ENCODE measurements at regions not wholly inside any gene's neighbourhood (a gene's known extent, or its start where the extent isn't known, plus 50 kb on each side); places are given as distances from the start of the nearest gene placed in this dataset.
"Not testable (repeated sequence)": the region's sequence is repeated elsewhere in the genome, so short reads cannot be mapped to it uniquely, and the experiment has no call there.

- DNase-seq (ENCODE audit: low read depth, low spot score), result not testable (repeated sequence)
Measured at GRCh38 chr1:206359377-206359776, 110.9 kb upstream of the IKBKE start.

DNA sequence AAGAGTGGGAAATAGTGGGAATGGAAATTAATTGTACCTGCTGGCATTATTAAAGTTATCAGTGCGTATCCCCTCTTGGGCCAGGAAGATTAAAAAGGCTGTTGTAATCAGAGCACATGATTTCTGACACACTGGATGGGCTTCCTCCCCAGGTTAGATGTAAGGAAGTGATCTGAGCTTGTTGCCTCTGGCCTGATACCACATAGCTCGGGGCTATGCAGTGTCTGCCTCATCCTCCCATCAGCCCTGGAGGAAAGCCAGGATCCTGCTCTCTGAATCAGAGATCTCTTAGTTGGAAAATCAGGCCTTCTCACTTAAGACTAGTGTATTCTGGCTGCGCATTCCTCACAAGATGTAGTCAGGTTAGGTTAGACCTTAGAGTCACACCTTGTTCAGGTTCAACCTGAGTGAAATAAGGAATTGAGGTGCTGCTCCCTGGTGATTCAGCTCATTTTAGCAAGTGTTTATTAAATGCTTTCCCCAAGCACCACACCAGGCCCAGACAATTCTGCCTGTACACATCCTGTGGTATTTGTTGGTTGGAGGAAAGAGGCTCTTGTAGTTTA is 108.2 kb upstream of the IKBKE start:
- not testable (repeated sequence) for DNase-seq (ENCODE audit: low read depth, low spot score)

GRCh38 chr1:206362994-206363393 is 107.3 kb upstream of the IKBKE start:
- not testable (repeated sequence) for DNase-seq (ENCODE audit: low read depth, low spot score)

DNA sequence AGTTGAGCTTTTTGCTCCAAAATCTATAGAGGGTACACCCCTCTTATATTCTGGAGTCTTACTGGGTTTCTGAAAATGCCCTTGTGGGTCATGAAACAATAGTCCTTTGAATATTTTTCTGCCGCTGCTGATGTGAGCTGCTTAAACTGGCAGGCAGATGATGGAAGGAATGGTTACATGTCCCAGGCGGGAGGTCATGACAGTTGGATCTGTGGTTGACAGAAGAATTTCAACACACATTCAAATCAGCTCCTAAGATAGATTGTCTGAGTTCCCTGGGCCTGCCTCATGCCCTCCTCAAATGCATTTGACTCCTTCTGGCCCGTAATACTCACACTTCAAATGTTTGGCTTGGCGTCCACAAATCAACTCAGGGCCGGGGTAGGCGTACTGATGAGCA is 105.0 kb upstream of the IKBKE start:
- not testable (repeated sequence) for DNase-seq (ENCODE audit: low read depth, low spot score)

- not testable (repeated sequence) for DNase-seq (ENCODE audit: low read depth, low spot score)
Measured at GRCh38 chr1:206366131-206366530, 104.1 kb upstream of the IKBKE start.

DNA sequence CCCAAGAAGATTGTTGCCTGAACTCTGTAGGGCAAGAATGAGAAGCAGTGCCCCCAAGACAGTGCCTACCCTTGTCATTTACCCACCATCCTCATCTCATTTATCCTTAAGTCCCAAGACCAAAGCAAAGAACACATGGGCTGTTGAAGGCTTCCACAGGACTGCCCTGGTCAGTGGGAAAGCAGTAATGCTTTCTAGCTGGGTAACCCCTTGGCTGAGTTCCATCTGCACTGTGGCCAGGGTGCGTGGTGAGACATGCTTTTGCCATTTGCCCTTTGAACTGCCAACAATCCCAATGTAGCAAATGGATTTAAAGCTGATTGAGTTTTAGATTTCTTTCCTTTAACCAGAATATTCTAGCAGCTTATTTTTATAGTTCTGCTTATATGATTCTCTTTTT is 103.5 kb upstream of the IKBKE start:
- DNase-seq (ENCODE audit: low read depth, low spot score), result not testable (repeated sequence)

DNA sequence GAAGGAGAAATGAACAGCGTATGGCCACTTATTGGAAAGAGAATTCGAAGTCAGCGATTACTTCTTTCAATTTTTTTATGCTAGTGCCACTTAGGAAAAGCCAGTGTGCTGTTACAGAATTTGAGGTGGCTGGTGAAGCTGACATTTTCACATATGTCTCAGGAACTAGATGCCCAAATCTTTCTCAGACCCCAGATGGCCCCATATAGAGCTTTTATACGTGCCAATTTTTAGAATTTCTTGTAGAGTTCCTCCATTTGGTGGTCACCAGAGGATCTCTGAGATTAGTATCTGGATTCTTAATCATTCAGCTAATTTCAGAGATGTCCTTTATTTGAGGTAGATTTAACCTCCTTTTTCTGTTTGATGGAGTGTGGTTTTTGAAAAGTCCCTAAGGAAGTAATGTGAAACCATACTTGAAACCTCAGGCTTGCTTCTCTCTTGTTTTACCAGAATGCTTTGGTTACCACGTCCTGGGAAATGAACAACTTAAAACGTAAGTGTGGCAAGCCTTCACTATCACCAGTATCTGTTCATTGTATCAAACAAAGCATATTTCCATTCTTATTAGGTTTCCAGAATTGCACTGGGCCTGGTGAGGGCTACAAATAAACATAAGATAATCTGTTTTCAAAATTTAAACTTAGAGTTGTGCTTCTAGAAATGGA is 102.2 kb upstream of the IKBKE start:
- DNase-seq (ENCODE audit: low read depth, low spot score), result not testable (repeated sequence)

- DNase-seq (ENCODE audit: low read depth, low spot score), result not testable (repeated sequence)
Measured at GRCh38 chr1:206374725-206375124, 95.6 kb upstream of the IKBKE start.

DNA sequence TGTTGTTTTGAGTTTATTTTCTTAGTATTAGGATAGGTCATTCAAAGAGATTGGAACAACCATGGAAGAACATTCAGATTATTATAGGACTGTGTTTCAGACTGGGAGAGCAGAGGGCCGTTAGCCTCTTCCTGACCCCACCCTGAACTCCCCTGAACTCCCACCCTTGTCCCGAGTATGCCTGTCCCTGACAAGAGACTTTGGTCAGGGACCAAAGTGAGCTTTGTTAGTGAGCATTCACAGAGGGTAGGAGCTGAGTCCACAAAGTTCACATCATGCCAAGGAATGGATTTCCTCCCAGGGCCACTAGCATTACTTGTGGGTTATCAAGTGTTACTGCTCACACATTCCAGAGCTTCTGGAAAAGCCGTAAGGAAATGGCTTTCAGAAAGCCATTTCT is 94.7 kb upstream of the IKBKE start:
- DNase-seq (ENCODE audit: low read depth, low spot score), result not testable (repeated sequence)

GRCh38 chr1:206378506-206378905 is 91.8 kb upstream of the IKBKE start:
- not testable (repeated sequence) for DNase-seq (ENCODE audit: low read depth, low spot score)

GRCh38 chr1:206379245-206379644 is 91.0 kb upstream of the IKBKE start:
- not testable (repeated sequence) for DNase-seq (ENCODE audit: low read depth, low spot score)

GRCh38 chr1:206380163-206380790 is 90.0 kb upstream of the IKBKE start:
- peak; percentile 1 for DNase-seq (ENCODE audit: low read depth, low spot score)

- DNase-seq (ENCODE audit: low read depth, low spot score), result peak; percentile 44
Measured at GRCh38 chr1:206380791-206381610, 89.3 kb upstream of the IKBKE start.

DNA sequence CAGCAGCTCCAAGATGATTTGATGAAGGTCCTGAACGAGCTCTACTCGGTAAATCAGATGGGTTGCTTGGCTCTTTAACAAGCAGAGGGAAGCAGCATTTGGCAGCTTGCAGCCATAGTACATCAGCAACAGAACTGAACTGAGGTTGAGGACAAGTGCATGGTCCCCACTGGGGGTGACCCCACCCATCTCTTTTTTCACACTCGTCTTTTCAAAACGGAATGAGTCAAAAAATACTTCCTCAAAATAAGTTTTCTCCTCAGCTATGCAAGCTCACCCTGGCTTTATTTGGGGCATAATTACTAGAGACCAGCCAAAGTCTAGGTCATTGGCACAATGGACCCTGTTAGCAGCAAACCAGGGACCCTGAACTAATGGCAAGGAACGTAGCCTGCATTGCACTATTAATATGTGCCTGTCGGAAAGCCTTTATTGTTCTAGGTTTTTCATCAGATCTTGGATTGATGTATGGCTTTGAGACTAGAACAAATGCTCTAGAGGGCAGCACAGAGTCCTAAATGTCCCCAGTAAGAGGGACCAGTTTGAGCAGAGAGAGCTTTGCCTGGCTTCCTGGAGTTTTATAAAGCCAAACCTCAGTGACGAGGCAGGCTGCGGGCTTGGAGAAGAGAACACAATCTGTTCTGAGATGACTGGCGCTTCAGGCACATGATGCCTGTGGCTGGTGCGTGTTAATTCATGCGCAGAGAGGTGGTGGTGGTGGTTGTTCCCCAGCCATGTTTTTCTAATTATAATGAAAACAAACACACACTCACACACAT is 86.1 kb upstream of the IKBKE start:
- DNase-seq (ENCODE audit: low read depth, low spot score), result peak; percentile 33

- DNase-seq (ENCODE audit: low read depth, low spot score), result not testable (repeated sequence)
Measured at GRCh38 chr1:206384891-206385290, 85.4 kb upstream of the IKBKE start.

GRCh38 chr1:206387631-206388030 is 82.6 kb upstream of the IKBKE start:
- not testable (repeated sequence) for DNase-seq (ENCODE audit: low read depth, low spot score)

- not testable (repeated sequence) for DNase-seq (ENCODE audit: low read depth, low spot score)
Measured at GRCh38 chr1:206391903-206392302, 78.4 kb upstream of the IKBKE start.

- DNase-seq (ENCODE audit: low read depth, low spot score), result not testable (repeated sequence)
Measured at GRCh38 chr1:206397501-206397900, 72.8 kb upstream of the IKBKE start.

DNA sequence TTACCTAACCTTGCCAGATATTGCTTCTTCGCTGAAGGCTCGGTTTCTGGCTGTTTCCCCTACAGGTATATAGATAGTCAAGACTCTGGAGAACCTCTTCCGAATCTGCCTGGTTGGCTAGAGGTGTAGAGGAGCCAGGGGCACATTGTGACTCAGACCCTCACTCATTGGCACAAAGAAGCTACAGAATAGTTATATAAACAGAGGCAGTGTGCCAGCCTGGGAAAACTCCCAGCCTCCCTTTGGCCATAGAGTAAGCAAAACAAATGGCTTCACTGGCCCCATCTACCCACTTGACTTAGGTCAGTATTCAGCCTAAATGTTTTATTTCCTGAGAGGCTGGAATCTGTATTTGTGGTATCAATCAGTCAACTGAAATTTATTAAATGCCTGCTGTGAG is 72.0 kb upstream of the IKBKE start:
- not testable (repeated sequence) for DNase-seq (ENCODE audit: low read depth, low spot score)

- DNase-seq (ENCODE audit: low read depth, low spot score), result not testable (repeated sequence)
Measured at GRCh38 chr1:206403612-206404307, 66.5 kb upstream of the IKBKE start.
